ENCODE measurements at regions not wholly inside any gene's neighbourhood (a gene's known extent, or its start where the extent isn't known, plus 50 kb on each side); places are given as distances from the start of the nearest gene placed in this dataset.

- no peaks in the 10 kb centered on the region for H3K4me1 ChIP-seq (ENCODE audit: control insufficient read depth, insufficient read depth, low read length)
- H3K9me3 ChIP-seq (ENCODE audit: control insufficient read depth, insufficient read depth, low read depth, low read length) = no peaks in the 10 kb centered on the region
- no peak overlapping the region for H3K27ac ChIP-seq (ENCODE audit: extremely low read depth, low read depth, low read length)
- no peak overlapping the region for H3K4me3 ChIP-seq (ENCODE audit: low read depth, low read length)
- no peaks in the 10 kb centered on the region for H3K36me3 ChIP-seq (ENCODE audit: control insufficient read depth in 2 of 2, insufficient read depth in 1 of 2, low read length in 2 of 2)
- CTCF ChIA-PET = no interaction called here
- POLR2A ChIA-PET = no interaction called here
- TF ChIP-seq ZNF18 (tag by site-specific recombination; IDR thresholded peaks at IDR 0.05) = no peak
- TF ChIP-seq ZNF155 (tag by site-specific recombination; IDR thresholded peaks at IDR 0.05) = no peak
- no peak for TF ChIP-seq ZSCAN4 (tag by site-specific recombination; IDR thresholded peaks at IDR 0.05)
- TF ChIP-seq ZNF529 (tag by site-specific recombination; IDR thresholded peaks at IDR 0.05; ENCODE audit: insufficient replicate concordance) = no peak
- no peak for TF ChIP-seq ZNF280D (tag by site-specific recombination; IDR thresholded peaks at IDR 0.05)
- TF ChIP-seq MZF1 (tag by site-specific recombination; IDR thresholded peaks at IDR 0.05; ENCODE audit: borderline replicate concordance) = no peak
Observed at GRCh38 chr5:97991236-97991635, 782.2 kb upstream of the RGMB start.

DNA sequence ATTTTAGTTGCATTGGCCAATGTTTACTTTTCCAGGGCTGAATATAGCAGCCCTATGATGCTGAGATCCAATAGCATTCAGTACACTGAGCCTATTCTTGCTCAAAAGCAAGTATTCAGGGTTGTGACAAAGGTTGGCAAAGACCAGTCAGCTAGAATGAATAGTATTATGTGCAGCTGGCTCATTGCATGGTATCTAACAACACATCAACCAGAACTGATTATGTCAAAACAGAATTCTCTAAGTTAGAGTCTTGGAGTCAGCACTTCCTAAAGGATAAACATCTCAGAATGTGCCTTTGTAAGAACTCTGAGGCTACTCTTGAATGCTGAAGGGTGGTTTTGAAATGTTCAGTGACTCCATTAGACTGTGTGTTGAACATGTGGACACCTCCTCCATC, 774.5 kb upstream of the RGMB start:
- CTCF ChIA-PET = no interaction called here
- no peaks in the 10 kb centered on the region for H3K9me3 ChIP-seq (ENCODE audit: control insufficient read depth, insufficient read depth, low read depth, low read length)

DNA sequence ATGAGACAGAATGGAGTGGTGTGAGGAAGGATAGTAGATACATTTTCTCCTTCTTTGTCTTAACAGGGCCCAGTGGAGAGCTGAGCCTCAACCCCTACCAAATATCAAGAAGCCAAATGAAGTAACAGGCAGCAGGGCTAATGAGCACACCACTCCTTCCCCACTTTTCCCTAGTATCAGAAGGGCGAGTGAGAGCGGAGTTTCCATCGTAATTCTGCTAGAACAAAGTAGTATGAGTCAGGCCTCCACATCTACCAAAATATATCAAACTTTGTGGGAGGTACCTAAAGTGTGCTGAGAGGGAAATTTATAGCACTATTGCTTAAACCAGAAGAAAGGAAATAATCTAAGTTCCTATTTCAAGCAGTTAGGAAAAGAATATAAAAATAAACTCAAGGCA, 769.0 kb upstream of the RGMB start:
- Histone ChIP-seq H3K4me3 (ENCODE audit: low read depth, low read length) (no peak overlapping the region), H3K27ac (ENCODE audit: extremely low read depth, low read depth, low read length) (no peak overlapping the region), H3K36me3 (ENCODE audit: control insufficient read depth in 2 of 2, insufficient read depth in 1 of 2, low read length in 2 of 2) (no peaks in the 10 kb centered on the region), H3K4me1 (ENCODE audit: control insufficient read depth, insufficient read depth, low read length) (no peaks in the 10 kb centered on the region), H3K9me3 (ENCODE audit: control insufficient read depth, insufficient read depth, low read depth, low read length) (no peaks in the 10 kb centered on the region)
- ChIA-PET CTCF (no interaction called here), POLR2A (no interaction called here)
- TF ChIP-seq ZSCAN30 (tag by site-specific recombination; IDR thresholded peaks at IDR 0.05) (no peak), YY2 (tag by site-specific recombination; IDR thresholded peaks at IDR 0.05) (no peak), ZNF132 (tag by site-specific recombination; IDR thresholded peaks at IDR 0.05; ENCODE audit: borderline replicate concordance) (no peak)

More for the DNA sequence above, 774.5 kb upstream of the RGMB start:
- POLR2A ChIA-PET = no interaction called here
- Histone ChIP-seq H3K36me3 (ENCODE audit: control insufficient read depth in 2 of 2, insufficient read depth in 1 of 2, low read length in 2 of 2) (no peaks in the 10 kb centered on the region), H3K27ac (ENCODE audit: extremely low read depth, low read depth, low read length) (no peak overlapping the region), H3K4me3 (ENCODE audit: low read depth, low read length) (no peak overlapping the region), H3K4me1 (ENCODE audit: control insufficient read depth, insufficient read depth, low read length) (no peaks in the 10 kb centered on the region)
- TF ChIP-seq KLF1 (tag by site-specific recombination; IDR thresholded peaks at IDR 0.05) (no peak), ZNF132 (tag by site-specific recombination; IDR thresholded peaks at IDR 0.05; ENCODE audit: borderline replicate concordance) (no peak), ZFP37 (tag by site-specific recombination; IDR thresholded peaks at IDR 0.05) (no peak), ZNF138 (tag by site-specific recombination; IDR thresholded peaks at IDR 0.05; ENCODE audit: borderline replicate concordance) (no peak), ZBTB44 (tag by site-specific recombination; IDR thresholded peaks at IDR 0.05) (no peak), ZNF169 (tag by site-specific recombination; IDR thresholded peaks at IDR 0.05) (no peak), KLF16 (tag by site-specific recombination; IDR thresholded peaks at IDR 0.05) (no peak), ZNF266 (tag by site-specific recombination; IDR thresholded peaks at IDR 0.05; ENCODE audit: low read depth) (no peak), ZNF140 (tag by site-specific recombination; IDR thresholded peaks at IDR 0.05) (no peak), ZFP69B (tag by site-specific recombination; IDR thresholded peaks at IDR 0.05) (no peak), ZNF558 (tag by site-specific recombination; IDR thresholded peaks at IDR 0.05) (no peak), ZNF544 (tag by site-specific recombination; IDR thresholded peaks at IDR 0.05) (no peak)
